HEK293 (cell line): ENCODE measurements at regions not wholly inside any gene's neighbourhood (a gene's known extent, or its start where the extent isn't known, plus 50 kb on each side); places are given as distances from the start of the nearest gene placed in this dataset.

Experiments
- CTCF ChIA-PET: fragments of 350-600 bp; formaldehyde crosslinking; extraction: SDS; loops from one replicate; lab custom pipeline; 2021; ENCODE audit warnings: antibody characterized with exemption; lab: Yijun Ruan, JAX
- POLR2A ChIA-PET: fragments of 300-600 bp; formaldehyde crosslinking; extraction: SDS; loops from one replicate; lab custom pipeline; 2020; ENCODE audit warnings: antibody characterized with exemption, inconsistent platforms; lab: Yijun Ruan, JAX
- H3K27ac ChIP-seq: fragments of 200-500 bp; sonication (Bioruptor generic); 2 replicates; pipeline ENCODE4 v1.5.1; 2014; ENCODE audit warnings: low read depth, low read length, control low read depth, inconsistent platforms; ENCODE audit errors: extremely low read depth
- H3K36me3 ChIP-seq, 2 experiments: fragments of 200-500 bp in 1 of 2; sonication (Bioruptor generic) in 1 of 2; 1 replicate in 1 of 2; 2 replicates in 1 of 2; pipeline ENCODE4 v1.5.1; 2014 to 2017; ENCODE audit warnings: inconsistent platforms in 2 of 2, low read length in 2 of 2; ENCODE audit not compliant: control insufficient read depth in 2 of 2, insufficient read depth in 1 of 2
- H3K4me1 ChIP-seq: fragments of 200-500 bp; sonication (Bioruptor generic); 2 replicates; pipeline ENCODE4 v1.5.1; 2014; ENCODE audit warnings: mild to moderate bottlenecking, low read length, inconsistent platforms; ENCODE audit not compliant: control insufficient read depth, insufficient read depth
- H3K4me3 ChIP-seq: 2 replicates; pipeline ENCODE4 v1.5.1; 2011; ENCODE audit warnings: low read depth, mild to moderate bottlenecking, control low read depth, low read length, moderate library complexity
- H3K9me3 ChIP-seq: fragments of 200-500 bp; sonication (Bioruptor generic); 2 replicates; pipeline ENCODE4 v1.5.1; 2014; ENCODE audit warnings: low read depth, low read length, inconsistent platforms; ENCODE audit not compliant: control insufficient read depth, insufficient read depth
- BCL11B ChIP-seq: fragments of 450-650 bp; formaldehyde crosslinking; IDR thresholded peaks from 2 replicates; pipeline ENCODE4 v1.5.1; 2016; ENCODE audit warnings: low read depth, missing biosample characterization, missing genetic modification characterization
- GLI2 ChIP-seq: fragments of 450-650 bp; formaldehyde crosslinking; IDR thresholded peaks from 2 replicates; pipeline ENCODE4; 2017; ENCODE audit warnings: missing biosample characterization, missing genetic modification characterization, low read depth, borderline replicate concordance
- HOXD13 ChIP-seq: sonication (generic); formaldehyde crosslinking; IDR thresholded peaks from 2 replicates; pipeline ENCODE4 v1.8.0; 2022; ENCODE audit warnings: missing genetic modification reagents, borderline replicate concordance
- PRDM1 ChIP-seq: fragments of 450-650 bp; formaldehyde crosslinking; IDR thresholded peaks from 2 replicates; pipeline ENCODE4; 2016; ENCODE audit warnings: missing biosample characterization, missing genetic modification characterization
- ZNF133 ChIP-seq: fragments of 450-650 bp; formaldehyde crosslinking; IDR thresholded peaks from 2 replicates; pipeline ENCODE4 v1.5.1; 2016; ENCODE audit warnings: missing biosample characterization, missing genetic modification characterization
- ZNF174 ChIP-seq: fragments of 450-650 bp; formaldehyde crosslinking; IDR thresholded peaks from 2 replicates; pipeline ENCODE4 v1.5.0; 2017; ENCODE audit warnings: missing biosample characterization, mild to moderate bottlenecking, missing genetic modification characterization
- ZNF280D ChIP-seq: fragments of 450-650 bp; formaldehyde crosslinking; IDR thresholded peaks from 2 replicates; pipeline ENCODE4 v1.5.1; 2016; ENCODE audit warnings: missing biosample characterization, missing genetic modification characterization
- ZNF423 ChIP-seq: fragments of 450-650 bp; formaldehyde crosslinking; IDR thresholded peaks from 2 replicates; pipeline ENCODE4 v1.5.1; 2016; ENCODE audit warnings: missing biosample characterization, missing genetic modification characterization
- ZNF610 ChIP-seq: fragments of 450-650 bp; formaldehyde crosslinking; IDR thresholded peaks from 2 replicates; pipeline ENCODE4 v1.5.1; 2016; ENCODE audit warnings: missing biosample characterization, missing genetic modification characterization, borderline replicate concordance
- ZNF660 ChIP-seq: fragments of 450-650 bp; IDR thresholded peaks from 2 replicates; pipeline ENCODE4 v1.5.1; 2018; ENCODE audit warnings: missing biosample characterization, mild to moderate bottlenecking, missing genetic modification characterization
- ZNF704 ChIP-seq: fragments of 450-650 bp; formaldehyde crosslinking; IDR thresholded peaks from 2 replicates; pipeline ENCODE4 v1.5.1; 2016; ENCODE audit warnings: missing biosample characterization, missing genetic modification characterization
- ZSCAN23 ChIP-seq: fragments of 450-650 bp; formaldehyde crosslinking; IDR thresholded peaks from 2 replicates; pipeline ENCODE4 v1.5.1; 2016; ENCODE audit warnings: missing biosample characterization, missing genetic modification characterization
- TF ChIP-seq, protein P1 (sequence below): fragments of 450-650 bp; formaldehyde crosslinking; IDR thresholded peaks from 2 replicates; pipeline ENCODE4 v1.5.1; 2016; ENCODE audit warnings: missing biosample characterization, missing genetic modification characterization
- TF ChIP-seq, protein P2 (sequence below): fragments of 450-650 bp; formaldehyde crosslinking; IDR thresholded peaks from 2 replicates; pipeline ENCODE4 v1.5.1; 2016; ENCODE audit warnings: missing biosample characterization, missing genetic modification characterization
- TF ChIP-seq, protein P3 (sequence below): fragments of 450-650 bp; formaldehyde crosslinking; IDR thresholded peaks from 2 replicates; pipeline ENCODE4 v1.5.1; 2016; ENCODE audit warnings: missing biosample characterization, missing genetic modification characterization

DNA sequence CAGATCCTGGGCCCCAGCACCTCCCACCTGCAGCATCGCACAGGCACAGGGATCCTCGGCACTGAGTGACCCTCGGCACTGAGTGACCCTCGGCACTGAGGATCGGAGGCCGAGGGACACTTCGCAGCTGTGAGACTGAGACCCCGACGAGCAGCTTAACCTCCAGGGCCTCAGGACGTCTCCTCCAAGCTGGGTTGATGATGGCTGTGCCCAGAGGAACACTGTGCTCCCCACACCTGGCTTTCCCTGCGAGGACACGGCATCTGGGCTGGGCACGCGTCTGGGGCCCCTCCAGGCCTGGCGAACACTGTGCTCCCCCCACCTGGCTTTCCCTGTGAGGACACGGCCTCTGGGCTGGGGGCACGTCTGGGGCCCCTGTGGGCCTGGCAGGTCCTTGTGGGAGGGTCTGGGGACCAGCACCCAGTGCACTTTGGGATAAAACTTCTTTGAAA is 158.3 kb upstream of the PPP2R2D start:
- Histone ChIP-seq H3K36me3 (no peaks in the 10 kb centered on the region), H3K4me1 (no peaks in the 10 kb centered on the region), H3K4me3 (no peak overlapping the region), H3K9me3 (no peaks in the 10 kb centered on the region), H3K27ac (no peak overlapping the region)
- no peak for TF ChIP-seq HOXD13
- no peak for TF ChIP-seq BCL11B (tag by site-specific recombination)
- no peak for TF ChIP-seq ZNF174 (tag by site-specific recombination)
- TF ChIP-seq PRDM1 (tag by site-specific recombination) = no peak
- no peak for TF ChIP-seq GLI2 (tag by site-specific recombination)
- no peak for TF ChIP-seq ZNF610
- TF ChIP-seq, protein P1, sequence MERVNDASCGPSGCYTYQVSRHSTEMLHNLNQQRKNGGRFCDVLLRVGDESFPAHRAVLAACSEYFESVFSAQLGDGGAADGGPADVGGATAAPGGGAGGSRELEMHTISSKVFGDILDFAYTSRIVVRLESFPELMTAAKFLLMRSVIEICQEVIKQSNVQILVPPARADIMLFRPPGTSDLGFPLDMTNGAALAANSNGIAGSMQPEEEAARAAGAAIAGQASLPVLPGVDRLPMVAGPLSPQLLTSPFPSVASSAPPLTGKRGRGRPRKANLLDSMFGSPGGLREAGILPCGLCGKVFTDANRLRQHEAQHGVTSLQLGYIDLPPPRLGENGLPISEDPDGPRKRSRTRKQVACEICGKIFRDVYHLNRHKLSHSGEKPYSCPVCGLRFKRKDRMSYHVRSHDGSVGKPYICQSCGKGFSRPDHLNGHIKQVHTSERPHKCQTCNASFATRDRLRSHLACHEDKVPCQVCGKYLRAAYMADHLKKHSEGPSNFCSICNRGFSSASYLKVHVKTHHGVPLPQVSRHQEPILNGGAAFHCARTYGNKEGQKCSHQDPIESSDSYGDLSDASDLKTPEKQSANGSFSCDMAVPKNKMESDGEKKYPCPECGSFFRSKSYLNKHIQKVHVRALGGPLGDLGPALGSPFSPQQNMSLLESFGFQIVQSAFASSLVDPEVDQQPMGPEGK = no peak
- TF ChIP-seq ZNF133 (tag by site-specific recombination) = no peak
- no peak for TF ChIP-seq ZNF280D
- TF ChIP-seq, protein P2, sequence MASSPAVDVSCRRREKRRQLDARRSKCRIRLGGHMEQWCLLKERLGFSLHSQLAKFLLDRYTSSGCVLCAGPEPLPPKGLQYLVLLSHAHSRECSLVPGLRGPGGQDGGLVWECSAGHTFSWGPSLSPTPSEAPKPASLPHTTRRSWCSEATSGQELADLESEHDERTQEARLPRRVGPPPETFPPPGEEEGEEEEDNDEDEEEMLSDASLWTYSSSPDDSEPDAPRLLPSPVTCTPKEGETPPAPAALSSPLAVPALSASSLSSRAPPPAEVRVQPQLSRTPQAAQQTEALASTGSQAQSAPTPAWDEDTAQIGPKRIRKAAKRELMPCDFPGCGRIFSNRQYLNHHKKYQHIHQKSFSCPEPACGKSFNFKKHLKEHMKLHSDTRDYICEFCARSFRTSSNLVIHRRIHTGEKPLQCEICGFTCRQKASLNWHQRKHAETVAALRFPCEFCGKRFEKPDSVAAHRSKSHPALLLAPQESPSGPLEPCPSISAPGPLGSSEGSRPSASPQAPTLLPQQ (tag by site-specific recombination) = no peak
- TF ChIP-seq, protein P3, sequence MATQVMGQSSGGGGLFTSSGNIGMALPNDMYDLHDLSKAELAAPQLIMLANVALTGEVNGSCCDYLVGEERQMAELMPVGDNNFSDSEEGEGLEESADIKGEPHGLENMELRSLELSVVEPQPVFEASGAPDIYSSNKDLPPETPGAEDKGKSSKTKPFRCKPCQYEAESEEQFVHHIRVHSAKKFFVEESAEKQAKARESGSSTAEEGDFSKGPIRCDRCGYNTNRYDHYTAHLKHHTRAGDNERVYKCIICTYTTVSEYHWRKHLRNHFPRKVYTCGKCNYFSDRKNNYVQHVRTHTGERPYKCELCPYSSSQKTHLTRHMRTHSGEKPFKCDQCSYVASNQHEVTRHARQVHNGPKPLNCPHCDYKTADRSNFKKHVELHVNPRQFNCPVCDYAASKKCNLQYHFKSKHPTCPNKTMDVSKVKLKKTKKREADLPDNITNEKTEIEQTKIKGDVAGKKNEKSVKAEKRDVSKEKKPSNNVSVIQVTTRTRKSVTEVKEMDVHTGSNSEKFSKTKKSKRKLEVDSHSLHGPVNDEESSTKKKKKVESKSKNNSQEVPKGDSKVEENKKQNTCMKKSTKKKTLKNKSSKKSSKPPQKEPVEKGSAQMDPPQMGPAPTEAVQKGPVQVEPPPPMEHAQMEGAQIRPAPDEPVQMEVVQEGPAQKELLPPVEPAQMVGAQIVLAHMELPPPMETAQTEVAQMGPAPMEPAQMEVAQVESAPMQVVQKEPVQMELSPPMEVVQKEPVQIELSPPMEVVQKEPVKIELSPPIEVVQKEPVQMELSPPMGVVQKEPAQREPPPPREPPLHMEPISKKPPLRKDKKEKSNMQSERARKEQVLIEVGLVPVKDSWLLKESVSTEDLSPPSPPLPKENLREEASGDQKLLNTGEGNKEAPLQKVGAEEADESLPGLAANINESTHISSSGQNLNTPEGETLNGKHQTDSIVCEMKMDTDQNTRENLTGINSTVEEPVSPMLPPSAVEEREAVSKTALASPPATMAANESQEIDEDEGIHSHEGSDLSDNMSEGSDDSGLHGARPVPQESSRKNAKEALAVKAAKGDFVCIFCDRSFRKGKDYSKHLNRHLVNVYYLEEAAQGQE = no peak
- no peak for TF ChIP-seq ZNF704 (tag by site-specific recombination)
- no peak for TF ChIP-seq ZNF660 (tag by site-specific recombination)
- TF ChIP-seq ZNF423 (tag by site-specific recombination) = no peak
- no peak for TF ChIP-seq ZSCAN23 (tag by site-specific recombination)
- POLR2A ChIA-PET = no interaction called here
- CTCF ChIA-PET = no interaction called here
